Erythroblast (primary cell): ENCODE measurements at regions not wholly inside any gene's neighbourhood (a gene's known extent, or its start where the extent isn't known, plus 50 kb on each side); places are given as distances from the start of the nearest gene placed in this dataset.

Experiments used
- GATA1 ChIP-seq: IDR thresholded peaks from 2 replicates; pipeline ENCODE4 v1.6.1; 2011; ENCODE audit warnings: low read depth, mild to moderate bottlenecking, control low read depth, low read length, moderate library complexity
- POLR2A ChIP-seq: IDR thresholded peaks from 2 replicates; pipeline ENCODE4 v1.6.1; 2011; ENCODE audit warnings: mild to moderate bottlenecking, low read length

GRCh38 chr9:82180711-82181110, 192.1 kb downstream of the SPATA31D1 start:
- TF ChIP-seq POLR2A (no peak), GATA1 (no peak)
